ENCODE measurements at regions not wholly inside any gene's neighbourhood (a gene's known extent, or its start where the extent isn't known, plus 50 kb on each side); places are given as distances from the start of the nearest gene placed in this dataset.
"Not testable (repeated sequence)": the region's sequence is repeated elsewhere in the genome, so short reads cannot be mapped to it uniquely, and the experiment has no call there.

GRCh38 chr21:33972539-33972938, 56.9 kb upstream of the ATP5PO start:
- DNase-seq (ENCODE audit: low spot score): no peak

- DNase-seq (ENCODE audit: low spot score): no peak
These were observed 55.9 kb upstream of the ATP5PO start for GRCh38 chr21:33971492-33972013.

- no peak for DNase-seq (ENCODE audit: low spot score)
These were observed 54.0 kb upstream of the ATP5PO start for GRCh38 chr21:33969581-33969980.

- DNase-seq (ENCODE audit: low spot score): no peak
These were observed 53.4 kb upstream of the ATP5PO start for GRCh38 chr21:33968995-33969348.

- no peak for DNase-seq (ENCODE audit: low spot score)
These were observed 52.7 kb upstream of the ATP5PO start for GRCh38 chr21:33968080-33968994.

- DNase-seq (ENCODE audit: low spot score): no peak
These were observed 51.5 kb upstream of the ATP5PO start for GRCh38 chr21:33967086-33967571.

- no peak for DNase-seq (ENCODE audit: low spot score)
These were observed 50.8 kb upstream of the ATP5PO start for GRCh38 chr21:33966324-33966949.

- not testable (repeated sequence) for DNase-seq (ENCODE audit: low spot score)
These were observed 50.1 kb upstream of the ATP5PO start for GRCh38 chr21:33965662-33966061.
